ENCODE measurements at regions not wholly inside any gene's neighbourhood (a gene's known extent, or its start where the extent isn't known, plus 50 kb on each side); places are given as distances from the start of the nearest gene placed in this dataset.

- Histone ChIP-seq H3K4me3 (ENCODE audit: low read length in 3 of 3) (no peak overlapping the region), H3K27ac (ENCODE audit: low read depth in 2 of 2, low read length in 2 of 2) (no peak overlapping the region), H3K9me3 (ENCODE audit: control insufficient read depth in 2 of 3, insufficient read depth in 1 of 3, low read length in 3 of 3) (peaks cover 0 to 8% (median 0%) of the 10 kb centered on the region in 3 donors), H3K36me3 (ENCODE audit: control insufficient read depth in 2 of 3, insufficient read depth in 3 of 3, low read length in 3 of 3) (no peaks in the 10 kb centered on the region), H3K4me1 (ENCODE audit: control insufficient read depth in 2 of 3, insufficient read depth in 2 of 3, low read depth in 1 of 3, low read length in 3 of 3) (no peaks in the 10 kb centered on the region), H3K9ac (ENCODE audit: low read length in 3 of 3) (no peak overlapping the region), H3K27me3 (ENCODE audit: control insufficient read depth, insufficient read depth, low read length) (no peaks in the 10 kb centered on the region)
- intact Hi-C loops (cut with DNase I): no loop called here
- DNase-seq (no peak), FAIRE-seq (no peak)
- TF ChIP-seq CTCF (IDR thresholded peaks at IDR 0.05; ENCODE audit: borderline replicate concordance, extremely low read depth, insufficient read depth): no peak
These were observed 1341.2 kb upstream of the CDH6 start for GRCh38 chr5:29852329-29852728.

GRCh38 chr5:29845206-29845605 is 1348.3 kb upstream of the CDH6 start:
- Histone ChIP-seq H3K4me1 (ENCODE audit: control insufficient read depth in 2 of 3, insufficient read depth in 2 of 3, low read depth in 1 of 3, low read length in 3 of 3) (no peaks in the 10 kb centered on the region), H3K9me3 (ENCODE audit: control insufficient read depth in 2 of 3, insufficient read depth in 1 of 3, low read length in 3 of 3) (peaks cover 0 to 8% (median 0%) of the 10 kb centered on the region in 3 donors), H3K36me3 (ENCODE audit: control insufficient read depth in 2 of 3, insufficient read depth in 3 of 3, low read length in 3 of 3) (no peaks in the 10 kb centered on the region), H3K4me3 (ENCODE audit: low read length in 3 of 3) (no peak overlapping the region), H3K9ac (ENCODE audit: low read length in 3 of 3) (no peak overlapping the region), H3K27ac (ENCODE audit: low read depth in 2 of 2, low read length in 2 of 2) (no peak overlapping the region), H3K27me3 (ENCODE audit: control insufficient read depth, insufficient read depth, low read length) (no peaks in the 10 kb centered on the region)
- TF ChIP-seq CTCF (IDR thresholded peaks at IDR 0.05; ENCODE audit: borderline replicate concordance, extremely low read depth, insufficient read depth): no peak
- DNase-seq (no peak), FAIRE-seq (peak; percentile 76)
- intact Hi-C loops (cut with DNase I): no loop called here

- no peak for FAIRE-seq
- Histone ChIP-seq H3K9ac (ENCODE audit: low read length in 3 of 3) (no peak overlapping the region), H3K4me3 (ENCODE audit: low read length in 3 of 3) (no peak overlapping the region), H3K27me3 (ENCODE audit: control insufficient read depth, insufficient read depth, low read length) (no peaks in the 10 kb centered on the region), H3K27ac (ENCODE audit: low read depth in 2 of 2, low read length in 2 of 2) (no peak overlapping the region), H3K9me3 (ENCODE audit: control insufficient read depth in 2 of 3, insufficient read depth in 1 of 3, low read length in 3 of 3) (no peaks in the 10 kb centered on the region), H3K4me1 (ENCODE audit: control insufficient read depth in 2 of 3, insufficient read depth in 2 of 3, low read depth in 1 of 3, low read length in 3 of 3) (no peaks in the 10 kb centered on the region), H3K36me3 (ENCODE audit: control insufficient read depth in 2 of 3, insufficient read depth in 3 of 3, low read length in 3 of 3) (no peaks in the 10 kb centered on the region)
- intact Hi-C loops (cut with DNase I): no loop called here
- no peak for DNase-seq
- TF ChIP-seq CTCF (IDR thresholded peaks at IDR 0.05; ENCODE audit: borderline replicate concordance, extremely low read depth, insufficient read depth): no peak
These were observed 1360.1 kb upstream of the CDH6 start for GRCh38 chr5:29833394-29833793.

- no peak for TF ChIP-seq CTCF (IDR thresholded peaks at IDR 0.05; ENCODE audit: borderline replicate concordance, extremely low read depth, insufficient read depth)
- Histone ChIP-seq H3K36me3 (ENCODE audit: control insufficient read depth in 2 of 3, insufficient read depth in 3 of 3, low read length in 3 of 3) (no peaks in the 10 kb centered on the region), H3K4me1 (ENCODE audit: control insufficient read depth in 2 of 3, insufficient read depth in 2 of 3, low read depth in 1 of 3, low read length in 3 of 3) (no peaks in the 10 kb centered on the region), H3K4me3 (ENCODE audit: low read length in 3 of 3) (no peak overlapping the region), H3K9ac (ENCODE audit: low read length in 3 of 3) (no peak overlapping the region), H3K27me3 (ENCODE audit: control insufficient read depth, insufficient read depth, low read length) (no peaks in the 10 kb centered on the region), H3K9me3 (ENCODE audit: control insufficient read depth in 2 of 3, insufficient read depth in 1 of 3, low read length in 3 of 3) (no peaks in the 10 kb centered on the region), H3K27ac (ENCODE audit: low read depth in 2 of 2, low read length in 2 of 2) (no peak overlapping the region)
- no peak for FAIRE-seq
- no peak for DNase-seq
- intact Hi-C loops (cut with DNase I): no loop called here
These were observed 1371.0 kb upstream of the CDH6 start for GRCh38 chr5:29822521-29822920.
